Thoracic aorta (tissue), 2 donors: ENCODE measurements at regions not wholly inside any gene's neighbourhood (a gene's known extent, or its start where the extent isn't known, plus 50 kb on each side); places are given as distances from the start of the nearest gene placed in this dataset.

Experiments
- ATAC-seq: fragments of 150-250 bp; one replicate; pipeline ENCODE4 v1.8.0; 2017; ENCODE audit warnings: low read depth; ENCODE audit not compliant: insufficient number of reproducible peaks, low FRiP score
- DNase-seq: peaks from one replicate; pipeline ENCODE4 v3.0.0-alpha.2; 2020; ENCODE audit warnings: low spot score
- H3K27ac ChIP-seq, 2 donors: fragments of 200-600 bp; sonication (generic); 1 replicate in 1 of 2; 2 replicates in 1 of 2; pipeline ENCODE4 v1.5.1; 2016; ENCODE audit warnings: mild to moderate bottlenecking in 2 of 2, moderate library complexity in 2 of 2
- H3K27me3 ChIP-seq: fragments of 200-600 bp; sonication (generic); replicated peaks from 2 replicates; pipeline ENCODE4 v1.6.0; 2016; ENCODE audit warnings: mild to moderate bottlenecking; ENCODE audit not compliant: insufficient read depth
- H3K36me3 ChIP-seq: fragments of 200-600 bp; sonication (generic); one replicate; pipeline ENCODE4 v1.5.1; 2016
- H3K4me1 ChIP-seq, 2 donors: fragments of 200-600 bp; sonication (generic); 1 replicate in 1 of 2; 2 replicates in 1 of 2; pipeline versions ENCODE4 v1.5.1 to v1.6.0; 2016; ENCODE audit warnings: low read depth in 2 of 2, mild to moderate bottlenecking in 1 of 2; ENCODE audit not compliant: control insufficient read depth in 1 of 2
- H3K4me3 ChIP-seq: fragments of 200-600 bp; sonication (generic); 2 replicates; pipeline ENCODE4 v1.5.1; 2016; ENCODE audit warnings: mild to moderate bottlenecking
- H3K9me3 ChIP-seq: fragments of 200-600 bp; sonication (generic); 2 replicates; pipeline ENCODE4 v1.5.1; 2016
- CTCF ChIP-seq: fragments of 200-600 bp; sonication (generic); IDR thresholded peaks from one replicate; pipeline ENCODE4 v1.5.1; 2019; ENCODE audit warnings: antibody characterized with exemption

- no peak for TF ChIP-seq CTCF
- no peaks in the 10 kb centered on the region for H3K27me3 ChIP-seq
- DNase-seq (no peak), ATAC-seq (no peak)
- H3K27ac ChIP-seq, result no peak overlapping the region
- H3K36me3 ChIP-seq, result no peaks in the 10 kb centered on the region
- H3K4me3 ChIP-seq, result no peak overlapping the region
- H3K4me1 ChIP-seq, result no peaks in the 10 kb centered on the region
- H3K9me3 ChIP-seq, result no peaks in the 10 kb centered on the region
Observed at GRCh38 chr13:42400188-42400833, 128.4 kb downstream of the AKAP11 start.

- no peak for DNase-seq
- ATAC-seq, result no peak
- TF ChIP-seq CTCF, result no peak
- Histone ChIP-seq H3K4me1 (no peaks in the 10 kb centered on the region), H3K27ac (no peak overlapping the region), H3K27me3 (no peaks in the 10 kb centered on the region), H3K36me3 (no peaks in the 10 kb centered on the region), H3K9me3 (no peaks in the 10 kb centered on the region), H3K4me3 (no peak overlapping the region)
Observed at GRCh38 chr13:42401376-42401775, 129.4 kb downstream of the AKAP11 start.

- Histone ChIP-seq H3K9me3 (no peaks in the 10 kb centered on the region), H3K27me3 (no peaks in the 10 kb centered on the region), H3K27ac (no peak overlapping the region), H3K4me3 (no peak overlapping the region), H3K4me1 (no peaks in the 10 kb centered on the region), H3K36me3 (no peaks in the 10 kb centered on the region)
- TF ChIP-seq CTCF, result no peak
- DNase-seq (no peak), ATAC-seq (no peak)
Observed at GRCh38 chr13:42405665-42406390, 133.9 kb downstream of the AKAP11 start.

- no peak for DNase-seq
- no peaks in the 10 kb centered on the region for H3K36me3 ChIP-seq
- ATAC-seq, result no peak
Observed at GRCh38 chr13:42409075-42409474, 137.1 kb downstream of the AKAP11 start.

GRCh38 chr13:42409551-42409950 lies 137.6 kb downstream of the AKAP11 start:
- H3K9me3 ChIP-seq, result no peaks in the 10 kb centered on the region
- H3K27ac ChIP-seq, result no peak overlapping the region
- no peak for TF ChIP-seq CTCF
- no peaks in the 10 kb centered on the region for H3K27me3 ChIP-seq
- DNase-seq (no peak), ATAC-seq (no peak)
- H3K36me3 ChIP-seq, result no peaks in the 10 kb centered on the region
- no peak overlapping the region for H3K4me3 ChIP-seq
- H3K4me1 ChIP-seq, result no peaks in the 10 kb centered on the region

More at GRCh38 chr13:42409075-42409474, 137.1 kb downstream of the AKAP11 start:
- Histone ChIP-seq H3K27me3 (no peaks in the 10 kb centered on the region), H3K27ac (no peak overlapping the region), H3K4me1 (no peaks in the 10 kb centered on the region), H3K4me3 (no peak overlapping the region), H3K9me3 (no peaks in the 10 kb centered on the region)
- no peak for TF ChIP-seq CTCF
